Activated T-cell treated with anti-CD3 and anti-CD28 coated beads, Interleukin-2, amount 50 U/mL, for 4 hours (primary cell): ENCODE measurements at regions not wholly inside any gene's neighbourhood (a gene's known extent, or its start where the extent isn't known, plus 50 kb on each side); places are given as distances from the start of the nearest gene placed in this dataset.
"Not testable (repeated sequence)": the region's sequence is repeated elsewhere in the genome, so short reads cannot be mapped to it uniquely, and the experiment has no call there.

Experiments
- ATAC-seq, 2 donors: fragments of 200-7000 bp; cut with Tn5 transposase; one replicate each; pipeline ENCODE4 v1.10.0; 2021
- DNase-seq: peaks from one replicate; pipeline ENCODE4 v3.0.0-alpha.2; 2020
- H3K27me3 Mint-ChIP-seq: one replicate; pipeline ENCODE4 v1.8.0; 2021; ENCODE audit warnings: low read depth, mixed read lengths
- H3K36me3 Mint-ChIP-seq: one replicate; pipeline ENCODE4 v1.8.0; 2022; ENCODE audit warnings: mixed read lengths; ENCODE audit not compliant: insufficient read depth
- H3K4me1 Mint-ChIP-seq: one replicate; pipeline ENCODE4 v1.8.0; 2021; ENCODE audit warnings: low read depth, mixed read lengths
- H3K4me3 Mint-ChIP-seq: one replicate; pipeline ENCODE4 v1.8.0; 2021; ENCODE audit warnings: mild to moderate bottlenecking, moderate library complexity, mixed read lengths
- H3K9me3 Mint-ChIP-seq: one replicate; pipeline ENCODE4 v1.8.0; 2021; ENCODE audit warnings: mixed read lengths

- Mint-ChIP-seq H3K4me3 (no peak overlapping the region), H3K9me3 (peaks cover 10% of the 10 kb centered on the region), H3K27me3 (no peaks in the 10 kb centered on the region), H3K36me3 (no peaks in the 10 kb centered on the region), H3K4me1 (no peaks in the 10 kb centered on the region)
- DNase-seq: no peak
- ATAC-seq: no peak
Measured at GRCh38 chr6:112933947-112934346, 586.8 kb downstream of the RFPL4B start.

DNA sequence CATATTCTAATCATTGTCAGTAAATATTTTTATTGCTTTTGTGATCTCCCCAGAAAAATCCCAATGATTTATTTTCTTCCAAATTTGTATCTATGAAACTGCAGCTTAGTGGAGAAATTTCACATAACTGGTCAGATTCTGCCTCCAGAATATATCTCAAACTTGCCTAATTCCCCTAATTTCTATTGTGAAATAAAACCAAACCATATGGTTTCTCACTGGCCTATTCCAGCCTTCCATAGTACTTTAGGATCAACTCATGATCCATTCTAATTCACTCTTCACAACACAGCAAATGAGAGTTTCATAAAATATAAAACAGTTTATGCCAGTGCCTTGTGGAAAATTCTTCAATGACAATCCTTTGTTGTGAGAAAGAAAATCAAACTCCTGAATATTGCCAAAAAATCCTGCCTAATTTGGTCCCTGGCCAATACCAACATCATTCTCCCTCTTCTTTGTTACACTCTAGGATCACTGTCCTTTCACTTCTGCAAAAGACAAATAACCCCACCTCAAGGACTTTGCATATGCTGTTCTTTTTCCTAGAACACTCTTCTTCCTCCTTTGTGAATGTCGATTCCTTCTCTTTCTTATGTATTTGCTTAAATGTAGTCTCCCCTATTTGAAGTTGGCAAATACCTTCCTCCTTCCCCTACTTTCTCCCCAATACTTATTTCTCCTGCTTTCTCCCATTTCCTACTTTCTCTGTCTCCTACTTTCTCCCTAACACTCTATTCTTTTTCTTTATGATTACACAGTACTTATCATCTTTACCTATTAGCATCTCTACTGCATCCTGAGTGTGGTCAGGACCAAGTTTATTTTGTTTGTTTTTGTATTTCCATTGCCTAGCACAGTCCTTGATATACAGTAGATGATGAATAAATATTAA lies 587.5 kb downstream of the RFPL4B start:
- no peaks in the 10 kb centered on the region for H3K27me3 Mint-ChIP-seq
- H3K4me3 Mint-ChIP-seq: no peak overlapping the region
- no peaks in the 10 kb centered on the region for H3K36me3 Mint-ChIP-seq
- peaks cover 10% of the 10 kb centered on the region for H3K9me3 Mint-ChIP-seq
- DNase-seq (no peak), ATAC-seq (no peak)
- H3K4me1 Mint-ChIP-seq: no peaks in the 10 kb centered on the region

DNA sequence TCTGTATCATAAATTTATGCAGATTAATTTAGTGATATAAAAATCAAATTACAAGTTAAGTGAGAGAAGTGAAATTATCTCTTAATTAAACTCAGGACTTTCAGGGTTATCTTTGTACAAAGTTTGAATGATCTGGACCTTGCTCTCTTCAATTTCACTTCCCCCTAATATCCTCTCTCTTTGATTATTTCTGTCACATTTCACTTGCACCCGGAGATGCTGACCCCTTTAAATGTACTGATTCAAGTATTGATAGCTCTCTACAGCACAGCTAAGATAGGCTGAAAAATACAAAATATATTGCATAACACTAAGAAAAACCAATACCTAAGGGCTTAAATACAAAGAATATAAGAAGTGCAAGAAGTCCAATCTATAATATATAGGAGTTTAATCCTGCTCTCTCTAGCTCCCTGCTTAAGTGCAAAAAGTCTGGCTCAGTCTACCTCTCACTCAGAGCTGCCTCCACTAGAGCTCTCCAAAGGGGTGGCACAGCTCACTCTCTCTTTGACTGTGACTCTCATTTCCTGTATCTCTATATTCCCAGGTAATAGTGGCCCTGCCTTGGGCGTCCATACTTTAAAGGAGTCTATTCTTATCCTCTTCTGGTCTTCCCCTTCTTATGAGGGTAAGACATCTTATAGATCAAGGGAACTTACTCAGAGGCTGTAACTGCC lies 588.4 kb downstream of the RFPL4B start:
- peaks cover 10% of the 10 kb centered on the region for H3K9me3 Mint-ChIP-seq
- no peak for ATAC-seq
- no peak for DNase-seq
- no peaks in the 10 kb centered on the region for H3K4me1 Mint-ChIP-seq
- no peaks in the 10 kb centered on the region for H3K36me3 Mint-ChIP-seq
- no peak overlapping the region for H3K4me3 Mint-ChIP-seq
- H3K27me3 Mint-ChIP-seq: no peaks in the 10 kb centered on the region

- H3K4me1 Mint-ChIP-seq: no peaks in the 10 kb centered on the region
- peaks cover 10% of the 10 kb centered on the region for H3K9me3 Mint-ChIP-seq
- no peak overlapping the region for H3K4me3 Mint-ChIP-seq
Measured at GRCh38 chr6:112936079-112936472, 588.9 kb downstream of the RFPL4B start.

DNA sequence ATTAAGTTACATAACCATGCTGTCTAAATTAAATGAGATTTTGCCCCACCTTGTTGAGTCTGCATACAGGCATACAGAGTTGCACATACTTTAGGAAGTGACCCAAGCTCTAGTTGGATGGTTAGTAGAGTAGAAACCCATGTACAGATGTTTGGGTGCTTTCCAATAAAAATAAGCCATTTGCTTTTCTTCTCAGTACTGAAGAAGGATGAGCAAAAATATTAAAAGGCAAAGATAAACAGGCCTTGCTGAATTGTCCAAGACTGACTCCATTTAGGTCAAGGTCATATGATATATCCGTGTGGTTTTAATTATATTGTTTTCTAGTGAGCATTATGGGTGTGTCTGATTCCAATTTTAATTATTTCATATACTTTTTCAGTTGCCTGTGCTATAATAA lies 589.4 kb downstream of the RFPL4B start:
- peaks cover 10% of the 10 kb centered on the region for H3K9me3 Mint-ChIP-seq
- ATAC-seq: no peak
- no peaks in the 10 kb centered on the region for H3K4me1 Mint-ChIP-seq
- no peaks in the 10 kb centered on the region for H3K27me3 Mint-ChIP-seq
- no peak overlapping the region for H3K4me3 Mint-ChIP-seq
- DNase-seq: no peak
- no peaks in the 10 kb centered on the region for H3K36me3 Mint-ChIP-seq

More at GRCh38 chr6:112936079-112936472, 588.9 kb downstream of the RFPL4B start:
- ATAC-seq (no peak), DNase-seq (no peak)
- H3K27me3 Mint-ChIP-seq: no peaks in the 10 kb centered on the region
- no peaks in the 10 kb centered on the region for H3K36me3 Mint-ChIP-seq

DNA sequence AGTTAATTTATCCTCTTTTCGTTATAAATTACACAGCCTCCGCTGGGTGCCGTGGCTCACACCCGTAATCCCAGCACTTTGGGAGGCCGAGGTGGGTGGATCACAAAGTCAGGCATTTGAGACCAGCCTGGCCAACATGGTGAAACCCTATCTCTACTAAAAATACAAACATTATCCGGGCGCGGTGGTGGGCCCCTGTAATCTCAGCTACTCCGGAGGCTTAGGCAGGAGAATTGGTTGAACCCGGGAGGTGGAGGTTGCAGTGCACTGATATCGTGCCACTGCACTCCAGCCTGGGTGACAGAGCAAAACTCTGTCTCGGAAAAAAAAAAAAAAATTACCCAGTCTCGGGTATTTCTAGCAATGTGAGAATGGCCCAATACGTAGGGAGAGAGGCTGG lies 590.6 kb downstream of the RFPL4B start:
- H3K4me3 Mint-ChIP-seq, H3K4me1 Mint-ChIP-seq, H3K27me3 Mint-ChIP-seq, ATAC-seq, H3K36me3 Mint-ChIP-seq, H3K9me3 Mint-ChIP-seq, DNase-seq: not testable (repeated sequence)

DNA sequence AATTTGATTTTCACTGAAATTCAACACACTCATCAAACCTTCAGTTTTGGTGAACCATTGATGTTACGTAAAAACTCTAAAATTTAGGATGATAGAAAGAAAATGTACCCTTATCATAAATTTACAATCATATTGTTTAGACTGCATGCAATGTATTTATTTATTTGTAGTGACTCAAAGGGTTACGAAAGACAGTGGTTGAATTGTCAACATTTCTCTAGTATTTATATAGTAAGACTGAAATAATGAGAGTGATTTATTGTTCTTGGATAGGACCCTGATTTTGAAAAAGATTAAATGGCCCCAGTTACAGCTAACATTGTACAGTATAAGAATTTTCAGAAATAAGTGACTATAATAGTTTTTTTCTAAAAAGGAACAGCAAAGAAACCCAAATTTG lies 591.5 kb downstream of the RFPL4B start:
- no peak for DNase-seq
- H3K9me3 Mint-ChIP-seq: no peaks in the 10 kb centered on the region
- no peaks in the 10 kb centered on the region for H3K27me3 Mint-ChIP-seq
- no peak for ATAC-seq
- H3K4me3 Mint-ChIP-seq: no peak overlapping the region
- no peaks in the 10 kb centered on the region for H3K36me3 Mint-ChIP-seq
- H3K4me1 Mint-ChIP-seq: no peaks in the 10 kb centered on the region

DNA sequence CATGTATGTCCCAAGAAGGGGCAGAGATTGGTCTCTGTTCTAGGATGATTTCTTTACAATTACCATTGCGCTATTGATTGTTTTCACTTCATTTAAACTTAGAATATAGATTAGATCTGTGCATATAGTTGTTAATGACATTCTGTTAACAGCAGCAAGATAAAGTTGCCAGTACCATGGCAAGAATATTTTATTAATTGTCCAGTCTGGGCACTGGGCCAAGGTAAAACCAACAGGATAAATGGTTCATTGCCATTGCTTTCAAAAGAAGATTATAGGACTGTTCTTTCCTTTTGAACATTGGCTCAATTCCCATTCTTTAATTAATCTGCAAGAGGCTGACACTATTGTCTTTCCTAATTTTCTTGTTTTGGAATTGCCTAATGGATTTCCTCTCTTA lies 592.4 kb downstream of the RFPL4B start:
- DNase-seq (no peak), ATAC-seq (no peak)
- Mint-ChIP-seq H3K9me3 (no peaks in the 10 kb centered on the region), H3K4me1 (no peaks in the 10 kb centered on the region), H3K27me3 (no peaks in the 10 kb centered on the region), H3K36me3 (no peaks in the 10 kb centered on the region), H3K4me3 (no peak overlapping the region)

- Mint-ChIP-seq H3K4me3 (no peak overlapping the region), H3K4me1 (no peaks in the 10 kb centered on the region), H3K9me3 (no peaks in the 10 kb centered on the region), H3K36me3 (no peaks in the 10 kb centered on the region), H3K27me3 (no peaks in the 10 kb centered on the region)
- ATAC-seq (no peak), DNase-seq (no peak)
Measured at GRCh38 chr6:112941613-112942012, 594.5 kb downstream of the RFPL4B start.

- H3K4me1 Mint-ChIP-seq: no peaks in the 10 kb centered on the region
- peaks cover 5% of the 10 kb centered on the region for H3K9me3 Mint-ChIP-seq
- ATAC-seq (no peak), DNase-seq (no peak)
- no peak overlapping the region for H3K4me3 Mint-ChIP-seq
- no peaks in the 10 kb centered on the region for H3K36me3 Mint-ChIP-seq
- no peaks in the 10 kb centered on the region for H3K27me3 Mint-ChIP-seq
Measured at GRCh38 chr6:112946051-112946450, 598.9 kb downstream of the RFPL4B start.

DNA sequence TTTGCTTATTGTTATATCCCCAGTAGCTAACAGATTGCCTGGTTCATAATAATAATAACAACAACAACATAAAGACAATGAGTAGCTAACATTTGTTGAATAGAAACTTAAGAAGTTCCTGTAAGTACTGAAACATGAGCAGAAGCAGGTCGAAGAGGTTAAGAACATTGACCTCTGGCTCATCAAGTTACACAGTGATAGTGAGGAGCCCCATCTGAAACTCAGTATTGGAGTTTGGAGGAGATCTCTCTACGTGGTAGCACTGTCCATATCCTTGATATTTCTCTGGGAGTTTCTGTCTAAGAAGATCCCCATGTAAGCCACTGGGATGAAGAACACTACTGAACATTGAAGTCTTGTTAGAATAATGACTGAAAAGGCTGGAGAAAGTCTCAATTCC lies 600.4 kb downstream of the RFPL4B start:
- Mint-ChIP-seq H3K4me3 (no peak overlapping the region), H3K4me1 (no peaks in the 10 kb centered on the region), H3K36me3 (no peaks in the 10 kb centered on the region), H3K27me3 (no peaks in the 10 kb centered on the region), H3K9me3 (peaks cover 7% of the 10 kb centered on the region)
- ATAC-seq (no peak), DNase-seq (no peak)

- peaks cover 7% of the 10 kb centered on the region for H3K9me3 Mint-ChIP-seq
Measured at GRCh38 chr6:112951829-112952228, 604.7 kb downstream of the RFPL4B start.

GRCh38 chr6:112955743-112956142 lies 608.6 kb downstream of the RFPL4B start:
- not testable (repeated sequence) for H3K4me3 Mint-ChIP-seq, ATAC-seq, H3K4me1 Mint-ChIP-seq, DNase-seq, H3K36me3 Mint-ChIP-seq, H3K9me3 Mint-ChIP-seq, H3K27me3 Mint-ChIP-seq

More at GRCh38 chr6:112951829-112952228, 604.7 kb downstream of the RFPL4B start:
- no peaks in the 10 kb centered on the region for H3K4me1 Mint-ChIP-seq
- H3K27me3 Mint-ChIP-seq: no peaks in the 10 kb centered on the region
- ATAC-seq: no peak
- no peak overlapping the region for H3K4me3 Mint-ChIP-seq
- no peak for DNase-seq
- no peaks in the 10 kb centered on the region for H3K36me3 Mint-ChIP-seq

GRCh38 chr6:112956696-112957535 lies 609.8 kb downstream of the RFPL4B start:
- no peaks in the 10 kb centered on the region for H3K4me1 Mint-ChIP-seq
- H3K4me3 Mint-ChIP-seq: no peak overlapping the region
- no peak for ATAC-seq
- H3K27me3 Mint-ChIP-seq: no peaks in the 10 kb centered on the region
- no peaks in the 10 kb centered on the region for H3K36me3 Mint-ChIP-seq
- DNase-seq: no peak
- no peaks in the 10 kb centered on the region for H3K9me3 Mint-ChIP-seq
